Retinal pigment epithelial cell (primary cell): ENCODE measurements at regions not wholly inside any gene's neighbourhood (a gene's known extent, or its start where the extent isn't known, plus 50 kb on each side); places are given as distances from the start of the nearest gene placed in this dataset.

Experiments used
- DNase-seq: peaks from one replicate; pipeline ENCODE4 v3.0.0-alpha.2; 2010; ENCODE audit warnings: low read depth
- H3K4me3 ChIP-seq: 2 replicates; pipeline ENCODE4 v1.5.1; 2011; ENCODE audit warnings: mild to moderate bottlenecking, low read length, control low read depth, moderate library complexity
- TF ChIP-seq, protein P1 (sequence below): conservative IDR thresholded peaks from 2 replicates; pipeline ENCODE4 v1.5.1; 2011; ENCODE audit warnings: low read depth, low read length, control low read depth, inconsistent platforms

DNA sequence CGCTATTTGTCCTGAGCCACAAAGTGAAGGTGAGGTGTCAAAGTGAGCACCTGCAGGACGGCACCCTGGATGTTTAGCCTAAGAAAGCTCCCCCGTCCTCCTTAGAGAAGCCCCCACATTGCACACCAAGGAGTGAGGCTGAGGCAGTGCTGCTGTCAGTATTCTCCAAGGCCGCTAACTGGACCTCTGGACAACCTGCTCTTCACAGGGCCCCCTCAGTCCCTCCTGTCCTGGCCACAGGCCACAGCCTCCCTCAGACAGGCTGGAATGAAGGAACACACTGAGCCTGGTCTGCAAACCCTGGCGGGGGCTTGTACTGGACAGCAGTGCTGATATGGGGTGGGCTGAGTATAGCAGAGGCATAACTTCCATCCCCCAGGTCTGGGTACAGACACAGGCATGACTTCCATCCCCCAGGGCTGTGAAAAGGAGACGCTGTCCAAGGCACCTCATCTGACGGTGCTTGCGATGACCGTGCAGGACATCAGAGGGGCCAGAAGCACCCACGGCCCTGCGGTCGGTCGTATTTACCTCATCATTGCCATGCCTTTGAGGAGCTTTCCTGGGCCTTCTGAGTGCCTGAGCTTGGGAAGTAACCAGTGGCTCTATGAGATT lies 82.4 kb upstream of the DIO3 start:
- TF ChIP-seq, protein P1, sequence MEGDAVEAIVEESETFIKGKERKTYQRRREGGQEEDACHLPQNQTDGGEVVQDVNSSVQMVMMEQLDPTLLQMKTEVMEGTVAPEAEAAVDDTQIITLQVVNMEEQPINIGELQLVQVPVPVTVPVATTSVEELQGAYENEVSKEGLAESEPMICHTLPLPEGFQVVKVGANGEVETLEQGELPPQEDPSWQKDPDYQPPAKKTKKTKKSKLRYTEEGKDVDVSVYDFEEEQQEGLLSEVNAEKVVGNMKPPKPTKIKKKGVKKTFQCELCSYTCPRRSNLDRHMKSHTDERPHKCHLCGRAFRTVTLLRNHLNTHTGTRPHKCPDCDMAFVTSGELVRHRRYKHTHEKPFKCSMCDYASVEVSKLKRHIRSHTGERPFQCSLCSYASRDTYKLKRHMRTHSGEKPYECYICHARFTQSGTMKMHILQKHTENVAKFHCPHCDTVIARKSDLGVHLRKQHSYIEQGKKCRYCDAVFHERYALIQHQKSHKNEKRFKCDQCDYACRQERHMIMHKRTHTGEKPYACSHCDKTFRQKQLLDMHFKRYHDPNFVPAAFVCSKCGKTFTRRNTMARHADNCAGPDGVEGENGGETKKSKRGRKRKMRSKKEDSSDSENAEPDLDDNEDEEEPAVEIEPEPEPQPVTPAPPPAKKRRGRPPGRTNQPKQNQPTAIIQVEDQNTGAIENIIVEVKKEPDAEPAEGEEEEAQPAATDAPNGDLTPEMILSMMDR, result no peak
- H3K4me3 ChIP-seq, result no peak overlapping the region
- no peak for DNase-seq

GRCh38 chr14:101480022-101480746 lies 81.1 kb upstream of the DIO3 start:
- DNase-seq, result no peak
- H3K4me3 ChIP-seq, result no peak overlapping the region
- TF ChIP-seq, protein P1, result no peak

GRCh38 chr14:101480747-101481530 lies 80.4 kb upstream of the DIO3 start:
- H3K4me3 ChIP-seq, result no peak overlapping the region
- TF ChIP-seq, protein P1, result no peak
- peak; percentile 28 for DNase-seq

GRCh38 chr14:101481557-101481956 lies 79.7 kb upstream of the DIO3 start:
- no peak for DNase-seq

GRCh38 chr14:101482066-101482465 lies 79.2 kb upstream of the DIO3 start:
- TF ChIP-seq, protein P1, result no peak
- no peak for DNase-seq
- H3K4me3 ChIP-seq, result no peak overlapping the region

More at GRCh38 chr14:101481557-101481956, 79.7 kb upstream of the DIO3 start:
- H3K4me3 ChIP-seq, result no peak overlapping the region
- TF ChIP-seq, protein P1, result no peak

DNA sequence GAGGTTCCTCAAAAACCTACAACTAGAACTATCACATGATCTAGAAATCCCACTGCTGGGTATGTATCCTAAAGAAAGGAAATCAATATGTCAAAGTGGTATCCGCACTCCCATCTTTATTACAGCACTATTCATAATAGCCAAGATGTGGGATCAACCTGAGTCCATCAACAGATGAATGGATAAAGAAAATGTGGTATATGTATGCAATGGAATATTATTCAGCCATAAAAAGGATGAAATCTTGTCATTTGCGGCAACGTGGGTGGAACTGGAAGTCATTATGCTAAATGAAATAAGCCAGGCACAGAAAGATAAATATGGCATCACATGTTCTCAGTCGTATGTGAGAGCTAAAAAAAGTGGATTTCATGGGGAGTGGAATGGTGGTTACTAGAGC lies 77.5 kb upstream of the DIO3 start:
- no peak overlapping the region for H3K4me3 ChIP-seq
- TF ChIP-seq, protein P1, result no peak
- no peak for DNase-seq
